NCI-H82 (cell line): ENCODE measurements at regions not wholly inside any gene's neighbourhood (a gene's known extent, or its start where the extent isn't known, plus 50 kb on each side); places are given as distances from the start of the nearest gene placed in this dataset.
A peak's percentile ranks its signal among the peaks of the same experiment; 100 is the strongest.
"Not testable (repeated sequence)": the region's sequence is repeated elsewhere in the genome, so short reads cannot be mapped to it uniquely, and the experiment has no call there.

Source experiments
- DNase-seq: peaks from one replicate; lab custom pipeline; 2025; lab: John Stamatoyannopoulos, UW

DNA sequence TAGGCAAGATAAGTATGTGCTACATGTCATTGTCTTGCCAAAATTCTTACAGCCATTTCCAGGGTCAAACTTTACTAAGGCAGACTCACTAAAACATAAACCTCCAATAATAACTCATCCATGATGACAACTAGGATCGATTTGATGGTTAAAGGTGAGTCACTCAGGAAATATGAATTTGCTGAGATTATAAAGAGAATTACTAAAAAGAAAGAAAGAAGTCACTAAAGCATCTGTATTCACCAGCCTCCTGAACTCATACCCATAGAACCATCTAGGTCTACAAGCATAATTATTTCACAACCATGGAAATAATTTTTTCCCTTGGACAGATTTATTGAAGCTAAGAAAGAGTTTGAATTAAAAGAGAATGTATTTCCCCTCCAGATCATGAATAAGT lies 258.6 kb downstream of the TLE1 start:
- DNase-seq: no peak

DNA sequence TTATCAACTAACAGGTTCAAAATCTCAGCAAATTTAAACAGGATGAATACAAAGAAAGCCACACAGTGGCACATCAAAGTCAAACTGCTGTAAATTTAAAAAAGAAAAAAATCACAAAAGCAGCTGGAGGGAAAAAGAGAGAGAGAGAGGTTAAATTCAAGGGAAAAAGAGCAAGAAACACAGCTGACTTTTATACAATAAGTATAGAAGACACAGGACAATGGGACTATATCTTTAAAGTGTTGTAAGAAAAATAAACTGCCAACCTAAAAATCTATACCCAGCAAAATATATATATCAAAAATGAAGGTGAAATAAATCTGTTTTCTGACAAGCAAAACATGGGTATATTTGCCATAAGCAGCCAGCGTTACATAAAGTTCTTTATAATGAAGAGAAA lies 261.5 kb downstream of the TLE1 start:
- no peak for DNase-seq

DNA sequence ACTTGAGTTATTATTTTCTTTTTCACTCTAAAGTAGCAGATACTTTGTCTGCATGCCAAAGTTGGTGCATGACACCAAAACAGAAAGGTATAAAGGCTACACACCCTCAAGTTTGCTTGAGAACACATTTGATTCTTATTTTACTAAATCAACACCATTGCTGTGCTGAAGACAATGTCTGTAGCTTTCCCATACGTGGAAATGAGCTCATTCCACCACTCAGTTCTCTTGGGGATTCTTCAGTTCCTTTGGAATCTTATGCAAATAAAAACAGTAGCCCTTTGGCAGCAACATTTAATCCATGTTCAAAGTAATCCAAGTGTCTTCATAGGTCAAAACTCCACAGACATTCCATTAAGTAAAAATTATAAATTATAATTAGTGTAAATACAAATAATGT lies 264.9 kb downstream of the TLE1 start:
- DNase-seq: no peak

DNA sequence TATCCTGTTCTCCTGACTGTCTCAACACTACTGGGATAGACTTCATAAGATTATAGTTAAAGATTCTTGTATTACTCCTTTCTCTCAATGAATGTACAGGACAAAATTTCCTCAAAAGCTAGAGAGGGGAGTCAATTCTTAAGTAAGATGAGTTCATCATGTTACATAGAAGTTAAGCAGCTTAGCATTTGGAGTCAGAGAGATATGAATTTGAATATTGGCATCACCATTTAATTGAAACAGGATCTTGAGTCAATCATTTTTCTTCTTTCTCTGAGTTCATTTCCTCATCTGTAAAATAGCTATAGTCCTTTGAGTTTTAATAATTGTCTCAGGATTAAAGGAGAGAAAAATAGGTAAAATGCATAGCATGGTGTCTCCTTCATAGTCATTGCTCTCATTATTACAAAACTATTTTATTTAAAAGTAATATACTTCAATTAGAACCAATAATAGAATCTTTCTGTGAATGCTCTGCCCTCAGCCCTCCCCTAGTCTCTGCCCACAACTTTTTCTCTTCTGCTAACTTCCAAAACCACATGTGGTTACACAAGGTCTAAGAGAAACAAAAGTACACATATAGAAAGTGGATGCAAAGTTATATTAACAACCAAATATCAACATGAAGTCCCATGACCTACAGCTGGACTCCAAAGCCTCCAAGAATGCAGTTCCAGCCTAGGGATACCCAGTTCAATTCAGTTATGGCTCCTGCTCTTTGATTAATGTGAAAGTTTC lies 265.6 kb downstream of the TLE1 start:
- DNase-seq: no peak

- not testable (repeated sequence) for DNase-seq
Measured at GRCh38 chr9:81421090-81421489, 268.3 kb downstream of the TLE1 start.

DNA sequence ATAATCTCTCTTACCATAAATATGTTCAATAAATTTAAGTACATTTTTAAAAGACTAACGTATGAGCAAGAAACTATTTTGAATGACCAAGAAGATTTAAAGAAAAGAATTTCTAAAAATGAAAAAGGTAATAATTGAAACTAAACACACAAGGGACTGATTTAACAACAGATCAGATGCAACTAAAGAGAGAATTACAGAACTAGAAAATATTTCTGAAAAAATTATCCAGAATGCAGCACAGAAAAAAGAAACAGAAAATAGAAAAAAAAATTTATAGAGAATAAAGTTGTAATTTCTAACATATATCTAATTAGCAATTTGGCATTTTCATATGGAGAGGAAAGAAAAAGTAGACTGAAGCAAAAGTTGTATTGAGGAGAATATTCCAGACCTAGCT lies 269.3 kb downstream of the TLE1 start:
- DNase-seq: no peak

GRCh38 chr9:81417941-81418340 lies 271.4 kb downstream of the TLE1 start:
- DNase-seq: no peak

DNA sequence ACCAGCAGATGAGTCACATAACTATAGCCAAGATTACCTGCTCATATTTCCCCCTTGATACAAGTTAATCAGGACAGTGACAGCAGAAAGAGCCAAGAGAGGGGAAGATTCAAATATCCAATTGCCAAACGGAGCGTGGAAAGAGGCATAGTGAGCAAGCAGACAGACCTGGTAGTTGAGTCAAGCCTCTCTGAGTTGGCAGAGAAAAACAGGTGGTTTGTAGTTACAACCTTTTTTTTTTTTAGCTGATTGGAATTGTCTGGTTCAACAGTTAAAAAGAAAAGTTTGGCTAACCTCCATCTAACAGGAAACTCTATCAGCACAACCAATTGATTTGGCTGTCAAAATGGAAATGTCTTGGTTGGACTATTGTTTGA lies 272.1 kb downstream of the TLE1 start:
- DNase-seq: no peak

DNA sequence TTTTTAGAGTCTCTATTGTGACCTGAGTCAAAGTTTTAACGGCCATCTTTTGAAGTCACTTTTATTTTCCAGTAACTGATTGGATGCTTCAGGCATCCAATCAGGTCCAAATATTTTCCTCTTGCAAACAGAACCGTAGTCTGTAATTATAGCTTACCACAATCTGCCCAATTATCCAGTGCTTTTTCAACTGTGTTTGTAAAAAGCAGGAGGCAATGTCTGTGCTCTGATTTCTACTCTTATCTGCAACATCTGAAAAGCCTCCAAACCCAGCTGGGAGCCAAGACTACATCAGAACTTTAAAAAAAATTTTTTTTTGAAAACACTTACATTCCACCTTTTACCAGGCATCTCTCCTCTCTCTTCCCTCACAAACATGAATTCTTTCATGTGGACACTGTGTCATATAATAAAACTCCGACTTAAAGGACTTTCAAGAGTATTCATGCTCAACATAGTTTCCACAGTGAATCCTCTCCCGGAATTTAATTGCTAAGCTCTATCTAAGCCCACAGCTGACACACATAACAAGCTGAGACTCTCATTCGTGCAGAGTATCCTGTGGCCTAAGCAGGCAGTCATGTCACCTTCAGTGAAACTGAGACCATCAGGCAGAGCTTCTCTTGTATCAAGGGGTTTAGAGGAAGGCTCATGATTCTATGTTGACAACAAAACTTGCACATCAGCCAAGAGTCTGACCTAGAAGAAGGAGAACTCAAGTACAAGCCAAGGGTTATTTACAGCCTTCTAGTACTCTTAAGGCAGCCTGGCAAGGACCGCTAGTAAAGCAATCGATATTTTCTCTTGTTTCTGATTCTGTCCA lies 272.7 kb downstream of the TLE1 start:
- DNase-seq: peak; percentile 25

- DNase-seq: no peak
Measured at GRCh38 chr9:81414836-81415235, 274.5 kb downstream of the TLE1 start.

DNA sequence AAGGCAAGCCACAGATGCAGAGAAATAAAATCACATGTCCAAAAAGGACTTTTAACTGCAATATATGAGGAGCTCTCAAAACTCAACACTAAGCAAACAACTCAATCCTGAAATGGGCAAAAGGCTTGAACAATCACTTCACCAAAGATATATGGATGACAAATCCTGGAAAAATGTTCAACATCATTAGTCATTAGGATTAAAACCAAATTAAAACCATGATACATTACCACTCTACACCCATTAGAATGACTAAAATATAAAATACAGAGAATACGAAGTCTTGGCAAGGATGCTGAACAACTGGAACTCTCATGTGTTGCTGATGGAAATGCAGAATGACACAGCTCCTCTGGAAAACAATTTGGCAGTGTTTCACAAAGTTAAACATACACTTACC lies 277.4 kb downstream of the TLE1 start:
- DNase-seq: no peak

DNA sequence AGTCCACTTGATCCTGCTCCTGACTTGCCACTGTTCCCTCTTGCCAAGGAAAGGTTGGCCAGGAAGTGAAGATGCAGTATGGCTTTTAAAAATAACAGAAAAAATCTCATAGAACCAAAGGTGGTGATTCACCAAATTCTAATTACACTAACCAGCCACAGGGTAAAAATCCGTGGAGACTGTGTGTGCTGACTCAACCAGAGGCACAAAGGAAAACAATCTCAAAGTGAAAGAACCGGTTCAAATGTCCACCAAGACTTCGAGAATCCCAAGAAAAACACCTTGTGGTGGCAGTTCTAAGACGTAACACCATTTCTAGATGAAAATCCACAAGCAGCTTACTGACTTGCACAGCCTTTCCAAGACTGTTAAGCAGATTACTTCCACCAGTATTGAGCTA lies 279.1 kb downstream of the TLE1 start:
- peak; percentile 55 for DNase-seq

DNA sequence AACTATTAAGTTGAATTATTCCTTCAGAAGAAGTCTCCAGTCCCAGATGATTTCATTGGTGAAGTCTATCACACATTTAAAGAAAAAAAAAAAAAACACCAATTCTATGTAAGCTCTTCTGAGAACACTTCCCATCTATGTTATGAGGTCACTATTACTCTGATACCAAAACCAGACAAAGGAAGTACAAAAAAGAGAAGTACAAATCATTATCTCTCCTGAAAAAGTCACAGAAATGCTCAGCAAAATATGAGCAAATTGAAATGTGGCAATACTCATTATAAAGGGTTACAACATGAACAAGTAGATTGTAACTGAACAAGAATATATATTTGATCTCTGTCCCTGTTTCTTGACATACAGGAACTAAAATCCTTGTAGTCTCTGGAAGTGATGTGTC lies 280.4 kb downstream of the TLE1 start:
- no peak for DNase-seq

DNA sequence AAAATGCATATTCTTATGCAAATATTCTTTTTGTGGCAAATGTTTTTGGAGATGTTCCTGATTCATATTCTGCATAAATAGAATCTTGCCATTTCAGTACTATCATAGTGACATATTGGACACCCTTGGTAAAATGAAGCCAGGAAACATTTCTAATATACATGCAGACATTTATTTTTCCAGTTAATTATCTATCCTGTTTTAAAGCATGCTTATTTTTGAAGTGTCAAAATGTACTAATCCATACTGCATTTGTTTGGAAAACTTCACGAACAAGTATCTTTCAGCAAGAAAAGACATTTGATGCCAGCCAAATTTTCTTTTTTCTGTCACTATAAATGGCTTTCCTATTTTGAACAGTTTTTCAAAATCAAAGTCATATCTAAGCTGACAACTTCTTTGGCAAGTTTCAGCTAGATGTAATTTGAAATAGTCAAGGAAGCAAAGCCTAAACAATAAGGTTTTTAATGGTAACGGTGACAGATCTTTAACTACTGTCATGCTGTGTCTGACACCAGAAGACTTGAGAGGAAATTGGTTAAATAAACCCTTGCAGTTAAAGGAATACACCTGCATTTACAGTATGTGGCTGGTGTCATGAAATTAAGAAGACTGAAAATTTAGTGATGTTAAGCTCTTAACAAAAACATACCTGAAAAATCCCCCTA lies 284.3 kb downstream of the TLE1 start:
- DNase-seq: no peak

GRCh38 chr9:81397481-81398381 lies 291.6 kb downstream of the TLE1 start:
- DNase-seq: no peak

DNA sequence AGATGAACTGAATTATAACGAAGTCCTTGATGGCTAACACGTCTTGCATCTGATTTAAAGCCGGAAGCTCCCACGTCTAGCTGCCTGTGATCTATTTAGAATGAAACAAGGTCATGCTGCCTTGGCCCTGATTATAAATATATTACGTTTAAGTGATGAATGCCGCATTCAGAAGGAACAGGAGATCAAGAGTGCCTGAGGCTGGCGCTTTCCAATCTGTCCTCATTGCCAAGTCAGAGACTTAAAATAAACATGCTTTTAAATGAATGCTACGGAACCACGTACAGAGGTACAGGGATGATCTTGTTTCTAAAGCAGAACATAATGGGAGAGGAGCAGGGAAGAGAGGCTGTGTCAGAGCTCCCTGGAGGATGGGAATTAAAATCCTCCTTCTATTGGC lies 292.8 kb downstream of the TLE1 start:
- no peak for DNase-seq

- no peak for DNase-seq
Measured at GRCh38 chr9:81395676-81396054, 293.7 kb downstream of the TLE1 start.

DNA sequence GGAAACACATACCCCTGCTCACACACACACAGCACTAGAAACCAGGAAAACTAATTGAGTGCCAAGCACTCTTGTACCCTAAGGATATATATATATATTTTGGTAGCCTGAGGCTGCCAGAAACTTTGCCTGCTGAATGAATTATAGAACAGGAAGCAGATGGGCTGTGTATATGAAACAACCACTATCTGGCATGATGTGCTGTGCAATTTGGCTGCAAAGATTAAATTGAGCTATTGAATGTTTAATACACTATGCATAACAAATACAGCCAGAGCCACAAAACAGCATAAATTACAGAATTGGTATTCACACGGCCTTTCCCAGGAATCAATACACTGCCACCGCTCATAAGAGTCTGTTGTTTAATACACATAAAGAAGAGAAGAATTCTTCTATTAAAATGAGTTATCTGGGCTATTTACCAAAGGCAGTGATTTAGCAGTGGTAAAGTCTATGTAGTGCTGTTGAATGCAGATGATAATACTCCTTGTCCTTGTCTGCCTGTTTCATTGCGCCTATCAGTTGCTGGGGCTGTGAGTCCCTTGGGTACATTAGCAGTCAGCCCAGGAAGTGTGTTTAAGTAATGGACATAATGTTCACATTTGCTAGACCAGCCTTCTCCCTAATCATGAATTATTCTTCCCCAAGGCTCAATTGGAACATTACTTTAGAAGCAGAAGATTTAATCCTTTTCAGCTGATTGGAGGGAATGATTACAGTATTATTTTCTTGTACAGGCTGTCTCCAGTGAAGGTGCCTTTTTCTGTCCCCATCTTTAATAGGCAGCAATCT lies 294.3 kb downstream of the TLE1 start:
- DNase-seq: peak; percentile 3

- DNase-seq: no peak
Measured at GRCh38 chr9:81393985-81394811, 295.1 kb downstream of the TLE1 start.

DNA sequence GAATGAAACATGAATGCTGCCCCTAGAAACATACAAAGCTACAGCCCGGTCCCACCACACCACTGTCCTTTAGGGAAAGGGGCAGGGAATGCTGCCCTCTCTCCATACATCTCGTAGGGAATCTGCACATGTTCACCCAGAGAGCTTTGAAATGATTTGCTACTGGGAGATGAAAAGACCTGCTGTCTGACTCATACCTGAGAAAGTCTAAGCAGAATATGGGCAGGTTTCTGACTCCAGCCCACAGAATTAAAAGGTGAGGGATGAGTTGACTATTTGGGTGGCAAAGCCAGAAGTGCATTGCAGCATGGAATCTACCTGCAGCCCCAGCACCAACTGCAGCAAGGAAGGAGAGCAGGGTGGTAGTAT lies 297.9 kb downstream of the TLE1 start:
- DNase-seq: no peak
